ENCODE measurements at regions not wholly inside any gene's neighbourhood (a gene's known extent, or its start where the extent isn't known, plus 50 kb on each side); places are given as distances from the start of the nearest gene placed in this dataset.

DNA sequence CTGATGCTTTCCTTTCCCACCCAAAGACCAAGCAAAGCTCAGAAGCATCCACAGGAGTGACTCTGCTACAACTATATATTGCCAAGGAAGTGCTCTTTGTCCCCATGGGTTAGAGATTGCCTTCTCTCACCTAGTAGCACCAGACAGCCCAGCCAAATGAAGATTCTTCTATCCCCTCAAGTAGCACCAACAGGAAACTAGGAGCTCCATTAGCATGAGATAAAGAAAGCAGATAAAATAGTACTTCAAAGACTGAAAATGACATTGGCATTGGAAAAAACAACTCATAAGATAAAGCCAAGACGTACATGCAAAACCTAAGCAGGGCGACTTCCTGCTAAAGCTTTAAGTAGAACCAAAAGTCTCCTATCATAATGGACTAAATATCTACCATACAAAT, 871.5 kb downstream of the AMY1C start:
- Histone ChIP-seq H3K4me1 (ENCODE audit: control insufficient read depth in 1 of 2, low read depth in 2 of 2) (no peaks in the 10 kb centered on the region), H3K9me3 (no peaks in the 10 kb centered on the region), H3K36me3 (no peaks in the 10 kb centered on the region), H3K27ac (no peak overlapping the region), H3K4me3 (no peak overlapping the region), H3K27me3 (replicated peaks; ENCODE audit: insufficient read depth) (no peaks in the 10 kb centered on the region)
- no peak for ATAC-seq (ENCODE audit: insufficient number of reproducible peaks, low FRiP score, low read depth)
- TF ChIP-seq, protein P1, sequence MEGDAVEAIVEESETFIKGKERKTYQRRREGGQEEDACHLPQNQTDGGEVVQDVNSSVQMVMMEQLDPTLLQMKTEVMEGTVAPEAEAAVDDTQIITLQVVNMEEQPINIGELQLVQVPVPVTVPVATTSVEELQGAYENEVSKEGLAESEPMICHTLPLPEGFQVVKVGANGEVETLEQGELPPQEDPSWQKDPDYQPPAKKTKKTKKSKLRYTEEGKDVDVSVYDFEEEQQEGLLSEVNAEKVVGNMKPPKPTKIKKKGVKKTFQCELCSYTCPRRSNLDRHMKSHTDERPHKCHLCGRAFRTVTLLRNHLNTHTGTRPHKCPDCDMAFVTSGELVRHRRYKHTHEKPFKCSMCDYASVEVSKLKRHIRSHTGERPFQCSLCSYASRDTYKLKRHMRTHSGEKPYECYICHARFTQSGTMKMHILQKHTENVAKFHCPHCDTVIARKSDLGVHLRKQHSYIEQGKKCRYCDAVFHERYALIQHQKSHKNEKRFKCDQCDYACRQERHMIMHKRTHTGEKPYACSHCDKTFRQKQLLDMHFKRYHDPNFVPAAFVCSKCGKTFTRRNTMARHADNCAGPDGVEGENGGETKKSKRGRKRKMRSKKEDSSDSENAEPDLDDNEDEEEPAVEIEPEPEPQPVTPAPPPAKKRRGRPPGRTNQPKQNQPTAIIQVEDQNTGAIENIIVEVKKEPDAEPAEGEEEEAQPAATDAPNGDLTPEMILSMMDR (IDR thresholded peaks at IDR 0.05), result no peak
- no peak for DNase-seq (ENCODE audit: low spot score)

DNA sequence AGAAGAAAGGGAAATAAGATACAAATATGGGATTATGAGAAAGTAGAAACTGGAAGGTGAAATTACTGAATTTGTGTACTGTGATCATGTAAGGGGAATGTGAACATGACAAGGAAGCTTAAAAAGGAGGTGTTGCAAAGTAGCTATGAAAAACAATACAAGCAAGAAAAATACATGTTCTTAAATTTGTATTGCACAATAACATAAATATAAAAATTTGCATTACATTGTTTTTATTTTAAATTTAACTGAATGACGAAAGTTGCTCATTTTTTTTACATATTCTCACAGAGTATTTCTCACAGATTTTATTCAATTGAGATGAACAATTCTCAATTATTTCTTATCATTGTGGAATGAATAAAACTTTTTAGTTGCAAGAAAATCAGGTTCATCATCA, 874.8 kb downstream of the AMY1C start:
- no peaks in the 10 kb centered on the region for H3K36me3 ChIP-seq
- H3K27ac ChIP-seq, result no peak overlapping the region
- TF ChIP-seq, protein P1 (IDR thresholded peaks at IDR 0.05), result no peak
- no peak overlapping the region for H3K4me3 ChIP-seq
- no peaks in the 10 kb centered on the region for H3K4me1 ChIP-seq (ENCODE audit: control insufficient read depth in 1 of 2, low read depth in 2 of 2)
- ATAC-seq (ENCODE audit: insufficient number of reproducible peaks, low FRiP score, low read depth) (no peak), DNase-seq (ENCODE audit: low spot score) (no peak)
- H3K27me3 ChIP-seq (replicated peaks; ENCODE audit: insufficient read depth), result no peaks in the 10 kb centered on the region
- H3K9me3 ChIP-seq, result no peaks in the 10 kb centered on the region

DNA sequence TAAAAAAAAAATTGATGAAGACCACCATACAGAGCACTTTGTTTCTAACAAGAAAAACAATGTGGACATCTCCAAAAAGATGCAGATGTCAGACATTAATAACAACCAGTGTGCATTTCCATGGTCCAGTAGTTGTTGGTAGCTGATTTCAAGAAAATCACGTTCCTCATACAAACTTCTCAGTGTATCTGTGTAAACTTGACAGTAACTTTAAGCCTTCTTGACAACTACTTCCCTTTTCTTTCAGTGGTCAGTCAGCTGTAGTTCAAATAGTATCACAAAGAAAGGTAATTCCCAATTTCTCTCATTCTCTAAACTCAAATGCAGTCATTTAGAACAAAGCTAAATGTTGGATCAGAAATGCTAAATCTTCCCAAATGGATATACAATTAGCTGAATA, 879.9 kb downstream of the AMY1C start:
- H3K27me3 ChIP-seq (replicated peaks; ENCODE audit: insufficient read depth), result no peaks in the 10 kb centered on the region
- TF ChIP-seq, protein P1 (IDR thresholded peaks at IDR 0.05), result no peak
- no peak overlapping the region for H3K4me3 ChIP-seq
- H3K9me3 ChIP-seq, result no peaks in the 10 kb centered on the region
- no peak for ATAC-seq (ENCODE audit: insufficient number of reproducible peaks, low FRiP score, low read depth)
- no peak overlapping the region for H3K27ac ChIP-seq
- no peak for DNase-seq (ENCODE audit: low spot score)
- H3K36me3 ChIP-seq, result no peaks in the 10 kb centered on the region
- H3K4me1 ChIP-seq (ENCODE audit: control insufficient read depth in 1 of 2, low read depth in 2 of 2), result no peaks in the 10 kb centered on the region

DNA sequence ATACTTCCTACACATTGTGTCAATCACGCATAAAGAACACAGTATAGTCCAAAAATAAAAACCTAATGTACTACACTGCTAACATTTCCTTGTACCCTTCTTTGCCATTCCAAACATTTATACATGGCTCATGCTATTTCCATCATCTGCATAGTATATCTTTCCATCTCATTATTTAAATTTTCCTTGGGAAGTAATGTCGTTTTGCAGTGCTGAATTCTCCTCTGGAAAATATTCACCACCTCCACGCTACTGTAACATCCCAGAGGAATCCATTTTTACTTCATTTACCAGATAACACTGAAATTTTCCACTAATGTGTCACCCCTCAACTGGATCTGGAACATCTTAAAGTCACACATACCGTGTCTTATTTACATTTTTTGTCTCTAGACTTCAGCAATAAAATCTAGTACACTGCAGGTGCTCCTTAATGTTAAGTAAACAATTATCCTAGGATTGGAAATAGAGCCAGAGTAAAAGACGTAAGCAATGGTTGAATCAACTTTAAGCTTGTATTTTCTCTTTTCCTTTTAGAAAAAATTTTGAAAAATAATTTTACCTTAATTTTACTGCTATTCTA, 881.0 kb downstream of the AMY1C start:
- H3K36me3 ChIP-seq, result no peaks in the 10 kb centered on the region
- no peak overlapping the region for H3K27ac ChIP-seq
- no peaks in the 10 kb centered on the region for H3K4me1 ChIP-seq (ENCODE audit: control insufficient read depth in 1 of 2, low read depth in 2 of 2)
- H3K9me3 ChIP-seq, result no peaks in the 10 kb centered on the region
- no peak overlapping the region for H3K4me3 ChIP-seq
- no peaks in the 10 kb centered on the region for H3K27me3 ChIP-seq (replicated peaks; ENCODE audit: insufficient read depth)
- TF ChIP-seq, protein P1 (IDR thresholded peaks at IDR 0.05), result no peak
- no peak for ATAC-seq (ENCODE audit: insufficient number of reproducible peaks, low FRiP score, low read depth)
- no peak for DNase-seq (ENCODE audit: low spot score)

DNA sequence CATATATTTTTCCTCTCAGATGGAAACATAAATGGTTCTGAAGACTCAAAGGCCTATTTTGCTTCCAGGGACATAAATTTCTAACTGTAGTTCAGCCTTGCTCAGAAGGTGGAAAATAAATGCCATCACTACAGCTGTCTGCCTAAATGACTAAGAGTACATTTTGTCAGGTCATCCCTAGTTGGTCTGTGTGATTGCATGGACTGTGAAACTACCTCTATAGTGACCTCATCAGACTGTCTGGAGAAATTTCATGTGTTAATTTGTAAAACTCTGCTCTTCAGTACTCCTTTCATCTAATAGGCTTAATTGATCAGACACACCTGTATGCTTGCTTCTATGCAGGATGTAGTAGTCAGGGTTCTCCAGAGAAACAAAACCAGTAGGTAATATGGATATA, 886.9 kb downstream of the AMY1C start:
- H3K9me3 ChIP-seq, result no peaks in the 10 kb centered on the region
- TF ChIP-seq, protein P1 (IDR thresholded peaks at IDR 0.05), result no peak
- H3K27me3 ChIP-seq (replicated peaks; ENCODE audit: insufficient read depth), result no peaks in the 10 kb centered on the region
- H3K4me3 ChIP-seq, result no peak overlapping the region
- DNase-seq (ENCODE audit: low spot score) (no peak), ATAC-seq (ENCODE audit: insufficient number of reproducible peaks, low FRiP score, low read depth) (no peak)
- no peaks in the 10 kb centered on the region for H3K4me1 ChIP-seq (ENCODE audit: control insufficient read depth in 1 of 2, low read depth in 2 of 2)
- no peak overlapping the region for H3K27ac ChIP-seq
- no peaks in the 10 kb centered on the region for H3K36me3 ChIP-seq

All from thoracic aorta (tissue), 2 donors.